ENCODE measurements at regions not wholly inside any gene's neighbourhood (a gene's known extent, or its start where the extent isn't known, plus 50 kb on each side); places are given as distances from the start of the nearest gene placed in this dataset.

GRCh38 chr9:134496413-134497282, 145.0 kb upstream of the COL5A1 start:
- no peak overlapping the region for H3K4me3 ChIP-seq
- DNase-seq = peak in 1 of 6 donors; percentile 44
- no peaks in the 10 kb centered on the region for H3K9me3 ChIP-seq
- no peak for FAIRE-seq
- intact Hi-C loops (cut with DNase I) = no loop called here
- ATAC-seq = no peak
- no peaks in the 10 kb centered on the region for H3K36me3 ChIP-seq
- no peaks in the 10 kb centered on the region for H3K4me1 ChIP-seq
- no peaks in the 10 kb centered on the region for H3K27me3 ChIP-seq
- TF ChIP-seq CTCF (IDR thresholded peaks at IDR 0.05) = no peak
- WGBS, 2 donors = 57 to 75% methylated on average over 29 of the region's 29 CpGs
- no peak overlapping the region for H3K27ac ChIP-seq

GRCh38 chr9:134497283-134497860, 144.2 kb upstream of the COL5A1 start:
- H3K36me3 ChIP-seq = no peaks in the 10 kb centered on the region
- ATAC-seq (no peak), FAIRE-seq (no peak), DNase-seq (no peak)
- WGBS, 2 donors = 43 to 46% methylated on average over 5 of the region's 5 CpGs
- H3K27me3 ChIP-seq = peaks cover 0 to 4% (median 0%) of the 10 kb centered on the region in 4 donors
- H3K9me3 ChIP-seq = no peaks in the 10 kb centered on the region
- intact Hi-C loops (cut with DNase I) = no loop called here
- no peak overlapping the region for H3K4me3 ChIP-seq
- no peak for TF ChIP-seq CTCF (IDR thresholded peaks at IDR 0.05)
- no peaks in the 10 kb centered on the region for H3K4me1 ChIP-seq
- no peak overlapping the region for H3K27ac ChIP-seq

- Histone ChIP-seq H3K36me3 (no peaks in the 10 kb centered on the region), H3K4me3 (no peak overlapping the region), H3K4me1 (no peaks in the 10 kb centered on the region), H3K27ac (no peak overlapping the region), H3K9me3 (no peaks in the 10 kb centered on the region), H3K27me3 (peaks cover 0 to 8% (median 0%) of the 10 kb centered on the region in 4 donors)
- no peak for TF ChIP-seq CTCF (IDR thresholded peaks at IDR 0.05)
- no peak for ATAC-seq
- no peak for DNase-seq
- FAIRE-seq = no peak
- intact Hi-C loops (cut with DNase I) = no loop called here
- WGBS, 2 donors = 84 to 89% methylated on average over 1 of the region's 1 CpG
Observed at GRCh38 chr9:134498814-134499166, 142.8 kb upstream of the COL5A1 start.

- intact Hi-C loops (cut with DNase I) = no loop called here
- no peak overlapping the region for H3K4me3 ChIP-seq
- FAIRE-seq (no peak), ATAC-seq (no peak), DNase-seq (peak in 1 of 6 donors; percentile 58)
- H3K9me3 ChIP-seq = no peaks in the 10 kb centered on the region
- 7% methylated on average over 39 to 44 of the region's 44 CpGs for WGBS, 2 donors
- peaks cover 0 to 8% (median 0%) of the 10 kb centered on the region in 4 donors for H3K27me3 ChIP-seq
- no peak for TF ChIP-seq CTCF (IDR thresholded peaks at IDR 0.05)
- H3K27ac ChIP-seq = no peak overlapping the region
- H3K4me1 ChIP-seq = no peaks in the 10 kb centered on the region
- no peaks in the 10 kb centered on the region for H3K36me3 ChIP-seq
Observed at GRCh38 chr9:134500931-134501760, 140.5 kb upstream of the COL5A1 start.

Data from pancreas (tissue), 10 donors.